Upper lobe of left lung (tissue), 4 donors: ENCODE measurements at regions not wholly inside any gene's neighbourhood (a gene's known extent, or its start where the extent isn't known, plus 50 kb on each side); places are given as distances from the start of the nearest gene placed in this dataset.

Experiments used
- POLR2AphosphoS5 ChIP-seq, 2 donors: sonication (generic); formaldehyde crosslinking; IDR thresholded peaks; one replicate each; pipeline ENCODE4 v1.5.1; 2017; ENCODE audit warnings: antibody characterized with exemption in 2 of 2
- TF ChIP-seq, protein P1 (sequence below), 6 experiments: fragments of 450-650 bp in 4 of 6; fragments of 200-600 bp in 2 of 6; sonication (generic) in 2 of 6; IDR thresholded peaks; one replicate each; pipeline ENCODE4 v1.5.1; 2016 to 2019; ENCODE audit warnings: antibody characterized with exemption in 6 of 6

DNA sequence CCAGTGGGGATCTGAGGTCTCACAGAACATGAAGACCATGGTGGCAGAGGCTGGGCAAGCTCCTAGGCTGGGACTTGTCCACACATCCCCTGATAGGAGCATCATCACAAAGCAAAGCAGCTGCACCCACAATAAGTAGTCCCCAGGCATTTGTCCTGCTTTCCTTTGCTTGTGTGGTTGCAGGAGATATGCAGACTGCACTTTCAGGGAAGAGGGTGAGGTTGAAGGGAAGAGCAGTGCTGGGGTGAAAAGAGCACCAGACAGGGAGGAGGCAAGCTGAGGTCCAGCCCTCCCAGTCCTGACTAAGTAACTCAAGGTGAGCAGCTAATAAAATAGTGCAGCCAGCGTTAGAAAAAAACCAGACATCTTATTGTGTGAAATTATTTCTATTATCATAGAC, 383.6 kb downstream of the UQCRFS1 start:
- TF ChIP-seq POLR2AphosphoS5 (IDR thresholded peaks at IDR 0.05), result no peak
- TF ChIP-seq, protein P1, sequence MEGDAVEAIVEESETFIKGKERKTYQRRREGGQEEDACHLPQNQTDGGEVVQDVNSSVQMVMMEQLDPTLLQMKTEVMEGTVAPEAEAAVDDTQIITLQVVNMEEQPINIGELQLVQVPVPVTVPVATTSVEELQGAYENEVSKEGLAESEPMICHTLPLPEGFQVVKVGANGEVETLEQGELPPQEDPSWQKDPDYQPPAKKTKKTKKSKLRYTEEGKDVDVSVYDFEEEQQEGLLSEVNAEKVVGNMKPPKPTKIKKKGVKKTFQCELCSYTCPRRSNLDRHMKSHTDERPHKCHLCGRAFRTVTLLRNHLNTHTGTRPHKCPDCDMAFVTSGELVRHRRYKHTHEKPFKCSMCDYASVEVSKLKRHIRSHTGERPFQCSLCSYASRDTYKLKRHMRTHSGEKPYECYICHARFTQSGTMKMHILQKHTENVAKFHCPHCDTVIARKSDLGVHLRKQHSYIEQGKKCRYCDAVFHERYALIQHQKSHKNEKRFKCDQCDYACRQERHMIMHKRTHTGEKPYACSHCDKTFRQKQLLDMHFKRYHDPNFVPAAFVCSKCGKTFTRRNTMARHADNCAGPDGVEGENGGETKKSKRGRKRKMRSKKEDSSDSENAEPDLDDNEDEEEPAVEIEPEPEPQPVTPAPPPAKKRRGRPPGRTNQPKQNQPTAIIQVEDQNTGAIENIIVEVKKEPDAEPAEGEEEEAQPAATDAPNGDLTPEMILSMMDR (IDR thresholded peaks at IDR 0.05), result no peak
